NB4 (cell line): ENCODE measurements at regions not wholly inside any gene's neighbourhood (a gene's known extent, or its start where the extent isn't known, plus 50 kb on each side); places are given as distances from the start of the nearest gene placed in this dataset.

Source experiments
- POLR2A ChIP-seq: IDR thresholded peaks from 2 replicates; pipeline ENCODE4 v1.6.1; 2011; ENCODE audit warnings: mild to moderate bottlenecking; ENCODE audit not compliant: insufficient read length; ENCODE audit errors: extremely low read depth
- TF ChIP-seq, protein P1 (sequence below): IDR thresholded peaks from one replicate; pipeline ENCODE4 v1.5.1; 2012; ENCODE audit warnings: low read depth, low read length

DNA sequence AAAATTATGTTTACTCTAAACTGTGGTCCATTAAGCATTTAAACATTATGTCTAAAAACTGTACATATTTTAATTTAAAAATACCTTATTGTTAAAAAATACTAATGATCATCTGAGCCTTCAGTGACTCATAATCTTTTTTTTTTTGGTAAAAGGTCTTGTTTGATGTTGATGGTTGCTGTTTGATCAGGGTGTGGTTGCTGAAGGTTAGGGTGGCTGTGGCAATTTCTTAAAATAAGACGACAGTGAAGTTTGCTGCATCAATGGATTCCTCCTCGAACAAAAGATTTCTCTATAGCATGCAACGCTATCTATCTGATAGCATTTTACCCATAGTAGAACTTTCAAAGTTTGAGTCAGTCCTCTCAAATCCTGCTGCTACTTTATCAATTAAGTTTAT, 180.0 kb upstream of the AHR start:
- no peak for TF ChIP-seq POLR2A
- TF ChIP-seq, protein P1, sequence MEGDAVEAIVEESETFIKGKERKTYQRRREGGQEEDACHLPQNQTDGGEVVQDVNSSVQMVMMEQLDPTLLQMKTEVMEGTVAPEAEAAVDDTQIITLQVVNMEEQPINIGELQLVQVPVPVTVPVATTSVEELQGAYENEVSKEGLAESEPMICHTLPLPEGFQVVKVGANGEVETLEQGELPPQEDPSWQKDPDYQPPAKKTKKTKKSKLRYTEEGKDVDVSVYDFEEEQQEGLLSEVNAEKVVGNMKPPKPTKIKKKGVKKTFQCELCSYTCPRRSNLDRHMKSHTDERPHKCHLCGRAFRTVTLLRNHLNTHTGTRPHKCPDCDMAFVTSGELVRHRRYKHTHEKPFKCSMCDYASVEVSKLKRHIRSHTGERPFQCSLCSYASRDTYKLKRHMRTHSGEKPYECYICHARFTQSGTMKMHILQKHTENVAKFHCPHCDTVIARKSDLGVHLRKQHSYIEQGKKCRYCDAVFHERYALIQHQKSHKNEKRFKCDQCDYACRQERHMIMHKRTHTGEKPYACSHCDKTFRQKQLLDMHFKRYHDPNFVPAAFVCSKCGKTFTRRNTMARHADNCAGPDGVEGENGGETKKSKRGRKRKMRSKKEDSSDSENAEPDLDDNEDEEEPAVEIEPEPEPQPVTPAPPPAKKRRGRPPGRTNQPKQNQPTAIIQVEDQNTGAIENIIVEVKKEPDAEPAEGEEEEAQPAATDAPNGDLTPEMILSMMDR = no peak
